HG02885 (cell line): ENCODE measurements at regions not wholly inside any gene's neighbourhood (a gene's known extent, or its start where the extent isn't known, plus 50 kb on each side); places are given as distances from the start of the nearest gene placed in this dataset.

ENCODE experiments used
- ATAC-seq: cut with Tn5 transposase; IDR thresholded peaks from one replicate; pipeline ENCODE4 v1.9.1; 2021; ENCODE audit warnings: mild to moderate bottlenecking; ENCODE audit not compliant: unreplicated experiment, poor library complexity

DNA sequence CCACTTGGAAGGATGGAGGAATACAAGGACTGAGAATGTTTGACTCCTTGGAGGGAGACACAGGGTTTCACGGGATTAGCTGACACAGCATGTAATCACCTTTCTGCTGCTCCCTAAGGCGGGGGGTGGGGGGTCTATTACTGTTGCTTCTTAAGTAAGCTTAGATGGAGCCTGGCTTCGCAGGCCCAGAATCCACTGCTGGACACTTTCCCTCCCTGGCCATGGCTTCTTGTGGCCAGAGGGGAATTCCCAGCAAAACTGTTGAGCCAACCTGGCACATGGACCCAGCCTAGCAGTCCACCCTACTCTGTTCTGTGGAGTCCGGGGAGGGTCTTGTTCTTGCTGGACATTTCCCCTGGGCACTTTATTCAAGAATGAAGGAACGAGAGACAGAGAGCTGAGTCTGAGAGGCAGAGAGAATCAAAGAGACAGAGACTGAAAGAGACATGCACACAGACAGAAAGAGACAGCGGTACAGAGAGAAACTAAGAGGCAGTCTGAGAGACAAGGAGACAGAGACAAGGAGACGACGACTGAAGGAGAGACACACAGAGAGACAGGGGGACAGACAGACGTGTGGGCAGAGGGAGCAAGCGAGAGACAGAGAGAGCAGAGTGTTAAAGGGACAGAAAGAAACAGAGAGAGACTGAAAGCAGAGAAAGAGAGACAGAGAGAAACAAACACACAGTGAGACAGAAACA is 55.6 kb upstream of the DLG1 start:
- no peak for ATAC-seq

DNA sequence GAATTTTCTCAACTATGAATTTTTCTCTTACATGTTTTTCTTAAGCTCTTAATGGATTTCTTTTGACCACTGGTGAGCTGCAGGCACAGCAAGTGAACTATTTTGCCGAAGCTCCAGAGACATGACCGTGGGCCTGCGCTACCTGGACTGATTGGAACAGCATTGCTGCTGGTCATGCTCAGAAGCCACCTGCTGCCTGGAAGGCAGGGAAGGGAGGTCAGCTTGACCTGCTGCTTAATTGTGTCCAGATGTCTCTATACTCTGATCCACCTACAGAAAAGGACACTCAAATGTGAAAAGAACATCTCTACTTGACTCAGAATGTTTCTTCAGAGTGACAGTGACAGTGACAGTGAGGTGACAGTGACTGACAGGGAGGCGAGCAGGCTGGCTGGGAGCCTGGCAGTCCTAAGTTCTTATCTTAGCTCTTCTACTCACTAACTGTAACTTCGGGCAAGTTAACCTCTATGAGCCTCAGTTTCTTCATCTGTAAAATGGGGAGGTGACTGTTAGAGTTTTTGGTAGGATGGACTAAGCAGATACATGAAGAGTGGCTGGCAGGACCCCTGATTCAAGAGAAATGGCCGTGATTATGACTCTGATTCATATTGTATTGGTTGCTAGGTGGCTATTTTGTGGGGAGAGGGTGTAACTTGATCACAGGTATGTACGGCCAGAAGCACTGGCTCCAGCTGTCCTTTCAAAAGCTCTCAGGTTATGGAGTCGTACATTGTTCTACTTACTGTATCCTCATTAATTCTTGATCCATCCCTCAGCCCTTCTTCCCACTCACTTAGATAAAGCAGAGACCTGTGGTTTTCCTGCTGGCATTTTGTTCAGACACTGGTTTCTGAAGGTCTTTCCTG is 54.8 kb upstream of the DLG1 start:
- no peak for ATAC-seq

DNA sequence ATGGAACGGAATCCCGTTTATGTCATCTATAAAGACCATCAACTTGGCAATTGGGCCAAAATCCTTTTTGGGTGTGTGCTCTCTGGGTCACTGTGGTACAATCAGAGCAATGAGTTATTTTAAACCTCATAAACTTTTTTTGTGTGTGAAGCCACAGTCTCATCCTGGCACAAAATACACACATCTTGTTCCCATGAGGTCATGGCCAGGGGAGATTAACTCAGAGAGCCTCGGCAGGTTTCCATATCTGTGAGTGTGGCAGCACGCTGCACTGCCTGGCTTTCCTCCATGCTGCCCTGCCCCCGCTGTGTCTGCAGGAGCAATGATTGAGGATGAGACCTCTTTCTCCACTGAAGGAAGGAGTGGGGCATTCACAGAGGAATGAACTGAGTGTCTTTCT is 54.0 kb upstream of the DLG1 start:
- no peak for ATAC-seq

DNA sequence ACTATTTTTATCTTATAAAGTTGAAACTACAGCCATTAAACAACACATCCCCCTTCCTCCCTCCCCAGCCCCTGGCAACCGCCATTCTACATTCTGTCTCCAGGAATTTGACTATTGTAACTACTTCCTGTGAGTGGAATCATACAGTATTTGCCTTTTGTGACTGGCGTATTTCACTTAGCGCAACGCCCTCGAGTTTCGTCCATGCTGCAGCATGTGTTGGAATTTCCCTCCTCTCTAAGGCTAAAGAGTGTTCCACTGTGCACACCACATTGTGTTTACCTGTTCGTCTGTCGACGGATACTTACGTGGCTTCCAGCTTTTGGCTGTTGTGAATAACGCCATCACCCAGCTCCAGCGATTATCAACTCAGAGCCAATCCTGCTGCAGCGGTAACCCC is 52.0 kb upstream of the DLG1 start:
- no peak for ATAC-seq

DNA sequence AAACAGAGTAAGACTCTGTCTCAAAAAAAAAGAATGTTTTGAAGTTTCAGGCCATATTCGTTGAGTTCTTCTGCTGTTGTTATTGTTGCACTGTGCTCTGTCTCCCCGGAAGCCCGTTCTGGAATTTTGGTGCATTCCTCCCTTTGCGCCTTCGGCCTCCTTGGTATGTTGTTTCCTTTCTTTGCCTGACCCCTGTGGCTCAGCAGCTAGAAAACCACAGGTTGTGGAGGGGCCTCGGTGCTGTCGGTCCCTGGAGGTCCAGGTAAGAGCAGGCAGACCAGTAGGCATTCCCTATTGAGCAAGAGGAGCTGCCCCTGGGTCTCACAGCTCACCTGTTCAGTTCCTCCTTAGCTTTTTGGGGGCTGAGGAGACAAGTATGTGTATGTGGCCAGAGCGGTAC is 51.0 kb upstream of the DLG1 start:
- no peak for ATAC-seq
